ENCODE measurements at regions not wholly inside any gene's neighbourhood (a gene's known extent, or its start where the extent isn't known, plus 50 kb on each side); places are given as distances from the start of the nearest gene placed in this dataset.

GRCh38 chr12:92553389-92553788 is 149.4 kb upstream of the PLEKHG7 start:
- no peak for DNase-seq

GRCh38 chr12:92552412-92553108 is 150.2 kb upstream of the PLEKHG7 start:
- no peak for DNase-seq

- no peak for DNase-seq
Measured at GRCh38 chr12:92551853-92552397, 150.9 kb upstream of the PLEKHG7 start.

GRCh38 chr12:92551210-92551609 is 151.6 kb upstream of the PLEKHG7 start:
- no peak for DNase-seq

GRCh38 chr12:92550661-92551060 is 152.1 kb upstream of the PLEKHG7 start:
- no peak for DNase-seq

- DNase-seq: no peak
Measured at GRCh38 chr12:92550254-92550653, 152.5 kb upstream of the PLEKHG7 start.

- DNase-seq: no peak
Measured at GRCh38 chr12:92549516-92549915, 153.3 kb upstream of the PLEKHG7 start.

- DNase-seq: no peak
Measured at GRCh38 chr12:92547906-92548305, 154.9 kb upstream of the PLEKHG7 start.

GRCh38 chr12:92547420-92547819 is 155.4 kb upstream of the PLEKHG7 start:
- DNase-seq: no peak

GRCh38 chr12:92546635-92547348 is 156.0 kb upstream of the PLEKHG7 start:
- no peak for DNase-seq

GRCh38 chr12:92546259-92546634 is 156.5 kb upstream of the PLEKHG7 start:
- no peak for DNase-seq

GRCh38 chr12:92544322-92544721 is 158.5 kb upstream of the PLEKHG7 start:
- no peak for DNase-seq

- DNase-seq: no peak
Measured at GRCh38 chr12:92543840-92544239, 158.9 kb upstream of the PLEKHG7 start.

- DNase-seq: peak; percentile 47
Measured at GRCh38 chr12:92543359-92543758, 159.4 kb upstream of the PLEKHG7 start.

- DNase-seq: no peak
Measured at GRCh38 chr12:92541731-92542130, 161.1 kb upstream of the PLEKHG7 start.

- no peak for DNase-seq
Measured at GRCh38 chr12:92540782-92541423, 161.9 kb upstream of the PLEKHG7 start.

GRCh38 chr12:92539976-92540781 is 162.6 kb upstream of the PLEKHG7 start:
- peak; percentile 36 for DNase-seq

- no peak for DNase-seq
Measured at GRCh38 chr12:92539110-92539749, 163.6 kb upstream of the PLEKHG7 start.

GRCh38 chr12:92537290-92537960 is 165.4 kb upstream of the PLEKHG7 start:
- no peak for DNase-seq

GRCh38 chr12:92535961-92536360 is 166.8 kb upstream of the PLEKHG7 start:
- no peak for DNase-seq

- no peak for DNase-seq
Measured at GRCh38 chr12:92533280-92533890, 169.4 kb upstream of the PLEKHG7 start.
